Colon (tissue), 2 donors: ENCODE measurements at regions not wholly inside any gene's neighbourhood (a gene's known extent, or its start where the extent isn't known, plus 50 kb on each side); places are given as distances from the start of the nearest gene placed in this dataset.
"Not testable (repeated sequence)": the region's sequence is repeated elsewhere in the genome, so short reads cannot be mapped to it uniquely, and the experiment has no call there.

ENCODE experiments used
- FAIRE-seq: peaks from 2 replicates; lab custom pipeline; 2012; peaks lifted over from hg19 to GRCh38; lab: Jason Lieb, UNC
- donor health status: control.
- donor health status: control.

DNA sequence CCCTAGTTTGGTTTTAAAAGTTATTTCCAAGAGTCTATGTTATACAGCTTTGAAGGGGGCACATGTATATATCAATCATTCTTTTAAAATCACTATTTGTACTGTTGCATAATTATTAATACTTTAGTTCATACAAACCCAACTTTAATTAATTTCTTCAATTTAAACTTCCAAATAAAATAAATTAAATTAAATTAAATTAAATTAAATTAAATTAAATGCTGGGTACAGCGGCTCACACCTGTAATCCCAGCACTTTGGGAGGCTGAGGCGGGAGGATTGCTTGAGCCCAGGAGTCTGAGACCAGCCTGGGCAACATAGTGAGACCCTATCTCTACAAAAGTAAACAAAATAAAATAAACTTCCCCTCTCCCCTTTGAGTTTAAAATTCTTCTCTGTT is 98.9 kb upstream of the MYO10 start:
- FAIRE-seq = not testable (repeated sequence)

DNA sequence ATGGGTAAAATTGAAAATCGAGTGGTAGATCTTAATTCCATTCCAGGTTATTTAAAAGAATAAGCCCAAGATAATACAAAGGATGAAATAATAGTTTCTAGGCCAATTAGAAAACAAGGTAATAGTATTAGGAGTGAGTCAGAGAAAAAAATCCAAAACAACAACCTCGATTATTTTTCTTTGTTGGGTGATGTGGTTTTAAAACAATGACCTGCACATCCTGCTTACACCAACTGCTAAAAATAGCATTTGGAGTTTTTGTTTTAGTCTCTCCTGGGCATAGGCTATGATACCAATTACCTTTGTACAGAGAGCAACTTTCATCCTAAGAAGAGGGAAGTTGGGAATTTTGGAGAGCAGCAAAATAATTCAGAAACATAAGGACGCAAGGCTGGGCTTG is 101.7 kb upstream of the MYO10 start:
- no peak for FAIRE-seq

DNA sequence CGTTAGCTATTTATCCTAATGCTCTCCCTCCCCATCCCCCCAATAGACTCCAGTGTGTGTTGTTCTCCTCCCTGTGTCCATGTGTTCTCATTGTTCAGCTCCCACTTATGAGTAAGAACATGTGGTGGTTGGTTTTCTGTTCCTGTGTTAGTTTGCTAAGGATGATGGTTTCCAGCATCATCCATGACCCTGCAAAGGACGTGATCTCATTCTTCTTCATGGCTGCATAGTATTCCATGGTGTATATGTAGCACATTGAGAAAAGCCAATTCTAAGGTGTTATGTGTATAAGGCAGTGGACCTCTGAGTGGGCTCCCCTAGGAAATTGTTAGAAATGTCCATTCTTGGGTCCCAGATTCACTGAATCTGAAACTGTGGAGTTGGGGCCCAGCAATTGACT is 103.1 kb upstream of the MYO10 start:
- FAIRE-seq = no peak

DNA sequence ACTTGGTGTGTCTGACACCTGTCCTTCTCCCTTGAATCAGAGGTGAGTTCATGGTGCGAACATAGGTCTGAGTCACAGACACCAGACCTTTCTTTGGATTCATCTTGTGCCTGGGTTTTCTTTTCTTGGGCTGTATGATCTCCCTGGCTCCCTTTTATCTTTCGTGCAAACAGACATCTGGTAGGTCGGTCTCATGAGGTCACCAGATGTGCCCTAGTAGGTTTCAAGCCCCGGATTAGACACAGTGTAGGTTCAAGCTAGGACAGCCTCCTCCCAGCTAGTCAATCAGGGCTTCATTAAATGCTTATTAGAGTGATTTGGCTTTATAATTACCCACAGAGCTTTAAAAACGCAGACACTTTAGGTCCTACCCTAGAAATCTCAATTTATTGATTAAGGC is 106.0 kb upstream of the MYO10 start:
- no peak for FAIRE-seq

DNA sequence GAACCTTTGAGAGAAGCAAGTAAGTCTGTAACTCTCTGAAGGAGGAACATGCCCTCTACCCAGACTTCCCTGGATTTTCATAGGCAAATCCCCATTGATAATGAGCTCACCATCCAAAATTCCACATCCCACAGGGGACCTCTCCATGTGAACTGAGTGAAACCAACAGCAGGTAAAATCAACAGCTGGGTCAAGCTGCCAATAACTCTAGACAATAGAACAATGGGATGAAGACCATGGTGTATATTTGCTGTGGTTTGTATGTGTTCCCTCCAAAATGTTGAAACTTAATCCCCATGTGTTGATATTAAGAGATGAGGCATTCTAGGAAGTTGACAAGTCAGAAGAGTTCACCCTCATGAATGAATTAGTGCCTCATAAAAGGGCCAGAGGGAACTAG is 110.2 kb upstream of the MYO10 start:
- FAIRE-seq = no peak

DNA sequence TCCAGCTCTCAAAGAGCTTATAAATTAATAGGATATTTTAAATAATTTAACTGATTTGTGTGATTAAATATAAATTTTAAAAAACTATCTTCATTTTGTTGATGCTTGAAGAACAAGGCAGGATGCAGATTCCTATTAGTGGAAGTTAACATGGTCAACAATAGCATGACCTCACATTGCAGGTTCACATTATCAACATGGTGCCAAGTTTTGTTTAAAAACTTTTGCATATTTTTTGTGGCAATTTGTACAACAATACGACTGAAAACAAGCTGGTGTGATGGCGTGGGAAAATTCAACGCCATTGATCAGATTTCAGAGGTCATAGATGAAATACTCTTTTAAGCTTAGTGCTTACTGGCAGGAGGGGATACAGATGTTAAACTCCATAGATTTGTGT is 114.1 kb upstream of the MYO10 start:
- FAIRE-seq = no peak

DNA sequence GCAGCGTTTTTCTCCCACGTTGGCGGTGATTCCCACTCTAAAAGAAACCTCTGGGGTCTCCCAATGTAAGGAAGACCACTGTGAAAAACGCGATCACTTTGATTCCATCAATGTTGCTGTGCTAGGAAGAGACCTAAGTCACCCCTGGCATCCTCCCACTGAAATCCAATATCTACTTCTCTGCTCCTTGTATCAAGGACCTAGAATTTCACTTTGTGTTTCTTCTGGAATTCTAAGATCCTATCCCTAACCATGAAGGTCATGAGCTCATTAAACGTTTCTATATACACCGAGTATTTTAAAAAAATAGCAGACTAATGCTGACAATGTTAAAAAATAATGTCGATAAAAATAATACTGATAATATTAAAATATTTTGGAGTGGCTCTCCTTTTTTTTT is 118.8 kb upstream of the MYO10 start:
- no peak for FAIRE-seq

DNA sequence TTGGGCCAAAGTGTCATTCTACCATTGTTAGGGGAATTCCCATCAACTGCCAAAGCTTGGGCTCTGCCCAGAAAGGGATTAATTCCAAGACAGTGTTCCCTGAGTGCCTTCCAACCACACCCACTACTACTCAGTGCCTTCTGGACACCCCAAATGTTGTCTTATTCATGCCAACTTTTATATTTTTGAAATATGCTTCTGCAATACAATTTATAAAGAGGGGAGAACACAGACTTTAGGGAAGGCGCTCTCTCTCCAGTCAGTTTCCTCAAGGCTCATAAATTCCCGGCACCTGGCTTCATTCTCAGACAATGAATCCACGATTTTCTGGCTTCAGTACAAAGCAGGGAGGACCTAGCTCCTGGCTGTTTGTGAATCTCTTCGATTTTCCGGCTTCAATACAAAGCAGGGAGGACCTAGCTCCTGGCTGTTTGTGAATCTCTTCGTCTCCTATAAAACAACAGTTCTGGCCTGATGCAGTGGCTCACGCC is 120.1 kb upstream of the MYO10 start:
- FAIRE-seq = no peak

DNA sequence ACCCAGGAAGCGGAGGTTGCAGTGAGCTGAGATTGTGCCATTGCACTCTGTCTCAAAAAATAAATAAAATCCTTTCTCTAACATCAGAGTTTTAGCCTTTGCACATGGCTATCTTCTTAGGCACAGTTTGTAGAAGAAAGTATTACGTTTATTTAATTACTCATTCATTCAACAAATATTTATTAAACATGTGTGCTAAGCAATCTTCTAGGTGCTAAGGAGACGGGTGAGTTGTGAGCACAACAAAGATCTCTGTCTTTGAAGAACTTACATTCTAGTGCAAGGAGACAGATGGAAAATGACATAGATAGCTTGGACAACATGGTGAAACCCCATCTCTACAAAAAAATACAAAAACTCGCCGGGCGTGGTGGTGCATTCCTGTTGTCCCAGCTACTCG is 122.3 kb upstream of the MYO10 start:
- no peak for FAIRE-seq

DNA sequence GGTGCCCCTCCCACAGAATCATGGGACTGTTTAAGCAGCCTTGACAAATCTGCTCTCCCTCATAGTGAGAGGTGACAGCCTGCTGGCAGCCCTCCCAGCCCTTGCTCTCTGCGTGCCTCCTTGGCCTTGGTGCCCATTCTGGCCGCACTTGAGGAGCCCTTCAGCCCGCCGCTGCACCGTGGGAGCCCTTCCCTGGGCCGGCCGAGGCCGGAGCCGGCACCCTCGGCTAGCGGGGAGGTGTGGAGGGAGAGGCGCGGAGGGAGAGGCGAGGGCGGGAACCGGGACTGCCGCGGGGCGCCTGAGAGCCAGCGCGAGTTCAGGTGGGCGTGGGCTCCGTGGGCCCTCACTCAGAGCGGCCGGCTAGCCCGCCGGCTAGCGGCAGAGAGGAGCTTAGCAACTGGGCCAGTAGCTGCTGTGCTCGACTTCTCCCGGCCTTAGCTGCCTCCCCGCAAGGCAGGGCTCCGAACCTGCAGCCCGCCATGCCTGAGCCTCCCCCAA is 125.9 kb upstream of the MYO10 start:
- no peak for FAIRE-seq

DNA sequence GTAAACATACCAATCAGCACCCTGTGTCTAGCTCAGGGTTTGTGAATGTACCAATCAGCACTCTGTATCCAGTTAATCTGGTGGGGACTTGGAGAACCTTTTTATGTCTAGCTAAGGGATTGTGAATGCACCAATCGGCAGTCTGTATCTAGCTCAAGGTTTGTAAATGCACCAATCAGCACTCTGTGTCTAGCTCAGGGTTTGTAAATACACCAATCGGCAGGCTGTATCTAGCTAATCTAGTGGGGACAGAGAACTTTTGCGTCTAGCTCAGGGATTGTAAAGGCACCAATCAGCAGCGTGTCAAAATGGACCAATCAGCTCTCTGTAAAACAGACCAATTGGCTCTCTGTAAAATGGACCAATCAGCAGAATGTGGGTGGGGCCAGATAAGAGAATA is 126.7 kb upstream of the MYO10 start:
- not testable (repeated sequence) for FAIRE-seq

DNA sequence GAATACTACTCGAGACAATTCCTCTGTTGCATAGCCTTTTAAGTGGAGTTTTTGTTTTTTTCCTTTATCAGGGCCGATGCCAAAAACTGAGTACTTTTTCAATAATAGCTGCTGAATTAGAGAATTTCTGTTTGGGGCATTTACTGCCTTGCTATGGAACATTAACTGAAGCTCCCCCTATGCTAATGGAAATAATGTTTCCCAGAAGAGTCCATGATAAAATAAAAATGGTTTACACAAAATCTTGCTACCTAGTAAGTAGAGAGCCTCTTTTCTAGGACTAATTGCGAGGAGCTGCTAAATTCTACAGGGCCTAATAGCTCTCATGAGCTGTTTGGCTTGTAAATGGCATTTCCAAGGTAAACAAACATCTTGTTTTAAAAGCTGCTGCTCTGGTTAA is 128.2 kb upstream of the MYO10 start:
- FAIRE-seq = no peak

DNA sequence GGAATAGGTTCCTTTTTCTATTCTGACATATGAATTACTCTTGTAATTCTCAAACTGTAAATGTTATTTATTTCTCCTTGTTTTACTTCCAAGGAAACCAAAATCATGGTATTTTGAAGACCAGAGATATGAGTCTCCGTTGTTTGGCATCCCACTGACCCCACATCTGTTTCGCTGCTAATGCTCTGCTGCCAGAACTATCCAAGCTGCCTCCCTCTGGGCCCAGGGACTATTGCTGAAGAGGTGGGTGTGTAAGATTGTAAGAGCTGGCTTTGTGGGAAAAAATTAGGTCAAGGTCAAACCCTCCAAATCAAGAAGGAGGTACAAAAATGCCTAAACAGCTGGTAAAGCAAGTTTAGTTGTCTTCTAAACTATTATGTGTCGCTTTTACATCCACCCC is 129.4 kb upstream of the MYO10 start:
- FAIRE-seq = no peak

DNA sequence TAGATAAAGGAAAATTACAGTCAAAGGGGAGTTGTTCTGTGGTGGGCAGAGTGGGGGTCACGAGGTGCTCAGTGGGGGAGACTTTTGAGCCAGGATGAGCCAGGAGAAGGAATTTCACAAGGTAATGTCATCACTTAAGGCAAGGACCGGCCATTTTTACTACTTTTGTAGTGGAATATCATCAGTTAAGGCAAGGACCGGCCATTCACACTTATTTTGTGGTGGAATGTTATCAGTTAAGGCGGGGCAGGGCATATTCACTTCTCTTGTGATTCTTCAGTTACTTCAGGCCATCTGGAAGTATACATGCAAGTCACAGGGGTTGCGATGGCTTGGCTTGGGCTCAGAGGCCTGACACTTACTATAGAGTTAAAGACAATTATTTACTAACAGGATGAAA is 129.9 kb upstream of the MYO10 start:
- FAIRE-seq = not testable (repeated sequence)

DNA sequence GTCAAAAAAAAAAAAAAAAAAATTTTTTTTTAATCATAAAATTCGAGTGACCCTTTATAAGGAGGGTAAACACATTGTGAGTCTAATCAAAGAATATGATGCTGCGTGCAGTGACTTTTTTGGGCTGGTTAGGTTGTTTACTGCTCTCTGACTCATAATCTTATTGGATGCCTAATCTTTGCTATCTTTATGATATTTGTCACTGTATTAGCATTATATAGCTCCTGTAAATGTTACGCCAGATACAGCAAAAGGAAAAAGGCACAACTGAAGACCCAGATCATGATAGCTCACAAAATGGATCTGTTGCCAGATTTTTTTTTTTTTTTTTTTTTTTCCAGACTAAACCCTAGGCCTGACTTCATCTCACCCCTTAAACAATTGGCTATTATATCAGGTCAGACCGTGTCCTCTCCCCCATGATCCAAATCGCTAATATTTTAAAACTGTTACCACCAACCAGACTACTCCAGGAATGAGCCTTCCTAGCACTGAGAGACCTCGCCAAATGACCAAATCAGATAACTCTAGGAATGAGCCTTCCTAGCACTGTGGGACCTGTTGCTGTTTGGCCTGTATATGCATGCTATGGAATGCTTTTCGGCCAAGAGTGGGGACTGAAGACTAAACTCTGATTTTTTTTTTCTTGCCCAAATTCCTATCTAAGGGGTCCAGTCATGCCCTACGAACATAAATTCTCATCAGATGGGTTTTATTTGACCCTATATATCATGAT is 131.7 kb upstream of the MYO10 start:
- FAIRE-seq = no peak

DNA sequence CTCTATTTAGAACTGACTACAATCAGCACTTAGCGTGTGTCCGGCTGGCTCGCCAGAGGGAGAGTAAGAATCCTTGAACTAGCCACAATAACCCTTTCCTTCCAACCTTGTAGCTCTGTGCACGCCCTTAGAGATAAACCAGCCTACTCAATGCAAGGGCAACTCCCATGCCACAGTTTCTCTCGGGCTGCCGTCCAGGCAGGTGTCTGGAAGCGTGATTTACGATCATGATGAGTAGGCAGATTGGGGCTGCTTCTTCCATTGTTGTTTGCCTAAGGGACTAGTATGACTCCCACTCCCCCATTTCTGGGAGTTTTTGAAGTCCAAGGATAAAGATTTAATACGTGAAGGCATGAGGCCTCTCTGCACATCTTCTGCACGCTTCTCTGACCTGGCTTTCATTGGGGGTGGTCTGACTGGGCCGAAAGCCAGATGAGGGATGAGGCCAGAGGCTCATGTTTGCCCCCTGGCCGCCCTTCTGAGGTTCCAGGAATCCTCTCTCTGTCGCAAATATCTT is 134.0 kb upstream of the MYO10 start:
- FAIRE-seq = no peak

DNA sequence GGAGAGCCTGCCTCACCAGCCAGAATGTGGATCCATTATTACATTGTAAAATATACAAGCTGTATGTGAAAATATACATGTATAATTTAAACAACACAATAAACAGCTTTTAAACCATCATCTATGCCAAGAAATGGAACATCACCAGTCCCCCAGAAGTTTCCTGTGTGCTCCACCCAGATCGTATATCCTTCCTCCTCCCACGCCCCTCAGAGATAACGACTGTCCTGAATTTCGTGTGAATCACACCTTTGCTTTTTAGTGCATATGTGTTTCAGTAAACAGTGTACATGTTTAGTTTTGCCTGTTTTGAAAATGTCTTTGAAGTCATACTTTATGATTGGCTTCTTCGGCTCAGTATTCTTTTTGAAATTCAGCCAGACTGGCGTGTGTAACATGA is 134.6 kb upstream of the MYO10 start:
- no peak for FAIRE-seq

DNA sequence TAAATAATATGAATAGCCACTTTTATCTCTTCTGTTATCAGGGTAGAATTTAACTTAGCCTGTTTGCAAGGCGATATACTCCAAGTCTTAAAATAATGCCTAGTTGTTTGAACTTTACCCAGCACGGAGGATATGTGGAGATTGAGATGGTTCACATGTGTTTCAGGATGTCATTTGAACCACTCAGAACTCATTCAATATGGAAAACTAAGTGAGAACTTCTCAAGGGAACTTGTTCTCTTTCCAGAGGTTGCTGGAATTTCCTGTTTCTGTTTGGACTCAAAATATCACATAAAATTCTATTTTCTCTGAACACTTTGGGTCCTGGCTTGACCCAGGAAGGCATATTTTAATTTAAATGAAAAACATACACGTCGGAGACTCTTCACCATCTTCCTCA is 139.1 kb upstream of the MYO10 start:
- no peak for FAIRE-seq

DNA sequence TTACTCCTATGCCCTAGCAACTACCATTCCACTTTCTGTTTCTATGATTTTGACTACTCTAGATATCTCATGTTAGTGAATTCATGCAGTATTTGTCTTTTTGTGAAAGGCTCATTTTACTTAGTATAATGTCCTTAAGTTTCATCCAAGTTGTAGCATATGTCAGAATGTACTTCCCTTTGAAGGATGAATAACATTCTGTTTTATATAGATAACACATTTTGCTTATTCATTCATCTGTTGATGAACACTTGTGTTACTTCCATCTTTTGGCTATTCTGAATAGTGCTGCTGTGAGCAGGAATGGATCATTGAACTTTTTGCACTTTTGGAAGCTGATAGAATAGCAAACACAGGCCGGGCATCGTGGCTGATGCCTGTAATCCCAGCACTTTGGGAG is 140.2 kb upstream of the MYO10 start:
- no peak for FAIRE-seq

DNA sequence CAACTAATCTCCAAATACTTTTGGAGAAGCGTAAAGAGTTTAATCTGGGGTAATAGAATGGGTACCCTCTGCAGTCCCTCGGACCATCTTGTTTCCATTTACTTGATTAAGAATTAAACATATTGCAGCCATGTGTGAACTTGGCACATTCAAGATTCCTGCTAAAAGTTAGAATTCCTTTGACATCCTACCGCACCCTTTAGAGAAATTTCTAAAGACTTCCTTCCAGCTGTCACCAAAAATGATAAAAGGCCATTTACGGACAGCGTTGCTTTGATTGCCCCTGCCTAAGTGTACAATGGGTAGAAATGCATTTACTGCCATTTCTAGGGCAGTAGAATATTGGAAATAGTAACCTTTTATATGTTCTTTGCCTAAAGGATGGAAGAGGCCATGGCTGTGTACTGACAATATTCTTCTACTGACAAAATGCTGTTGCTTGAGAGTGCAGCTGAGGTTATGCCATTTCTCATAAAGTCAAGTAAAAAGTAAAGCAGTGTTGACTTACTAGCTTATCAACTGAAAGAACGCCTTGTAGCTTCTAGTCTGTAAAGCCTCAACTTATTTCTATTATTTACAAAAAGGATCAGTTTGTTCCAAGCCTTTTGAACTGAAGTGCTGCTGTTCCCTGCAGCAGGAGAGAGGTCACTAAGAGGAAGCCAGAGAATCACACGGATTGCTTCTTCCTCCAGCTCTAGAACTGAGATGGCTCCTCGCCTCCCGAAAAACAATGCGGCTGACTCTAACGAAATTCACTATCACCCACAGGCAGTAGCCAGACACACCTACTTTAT is 139.8 kb upstream of the BASP1 start:
- FAIRE-seq = no peak

DNA sequence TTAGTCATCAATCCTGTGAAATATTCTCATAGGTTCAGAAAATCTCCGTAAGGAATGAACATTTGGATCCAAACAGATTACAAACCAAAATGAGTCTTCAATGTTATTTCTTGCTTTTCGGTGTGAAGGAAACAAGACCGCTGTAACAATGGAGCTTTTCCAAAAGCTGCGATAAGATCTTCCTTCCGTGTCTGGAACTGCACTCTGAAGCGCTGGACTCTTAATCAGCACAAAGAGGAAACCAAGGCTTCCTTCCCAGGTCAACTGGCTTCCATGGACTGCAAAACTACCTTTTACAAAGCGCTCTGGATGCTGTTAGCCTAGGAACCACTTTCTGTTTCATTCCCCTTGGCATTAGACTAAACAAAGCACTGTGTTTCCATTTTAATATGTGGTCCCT is 137.9 kb upstream of the BASP1 start:
- FAIRE-seq = no peak

DNA sequence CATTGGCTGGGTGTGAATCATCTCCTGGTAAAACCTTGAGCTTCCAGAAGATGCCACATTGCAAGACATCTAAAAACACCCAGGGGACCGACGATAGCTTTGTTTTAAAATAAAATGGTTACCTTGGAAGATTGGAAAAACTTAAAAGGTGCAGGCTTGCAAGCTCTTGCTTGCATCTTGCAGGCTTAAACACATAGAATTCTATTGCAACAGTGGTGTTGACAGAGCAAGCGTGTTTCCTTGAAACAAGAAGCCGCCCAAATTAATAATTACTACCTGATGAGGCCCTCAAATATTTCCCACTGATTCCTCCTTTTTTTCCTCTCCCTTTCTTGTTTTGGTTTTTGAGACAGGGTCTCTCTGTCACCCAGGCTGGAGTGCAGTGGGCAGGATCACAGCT is 137.1 kb upstream of the BASP1 start:
- FAIRE-seq = no peak

DNA sequence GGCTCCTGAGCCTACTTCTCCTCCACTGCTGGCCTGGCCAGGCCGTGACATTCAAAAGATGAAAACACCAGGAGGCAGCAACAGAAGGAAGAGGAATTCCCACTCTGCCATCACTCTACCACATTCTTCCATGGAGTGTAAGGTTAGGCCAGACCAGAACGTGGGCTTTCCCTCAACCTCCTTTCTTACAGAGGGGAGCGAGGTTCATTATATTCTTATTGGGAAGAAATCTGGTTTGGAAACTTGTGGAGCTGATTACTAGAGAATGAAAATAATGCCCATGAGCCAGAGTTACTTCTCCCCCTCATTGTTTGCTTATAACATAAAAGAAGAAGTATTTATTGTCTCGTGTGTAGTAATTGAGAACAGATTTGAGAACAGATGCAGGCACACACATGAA is 136.3 kb upstream of the BASP1 start:
- FAIRE-seq = no peak
